HepG2 (cell line): ENCODE measurements at regions not wholly inside any gene's neighbourhood (a gene's known extent, or its start where the extent isn't known, plus 50 kb on each side); places are given as distances from the start of the nearest gene placed in this dataset.

Source experiments
- ATAC-seq: fragments of 200-7000 bp; cut with Tn5 transposase; 3 replicates; pipeline ENCODE4 v1.9.1; 2020; ENCODE audit warnings: mild to moderate bottlenecking, moderate library complexity
- BruUV-seq: library from RNA; stranded (reverse); fragments of 400-500 nt; replicated peaks from 2 replicates; lab custom pipeline; 2021; lab: Mats Ljungman, UMichigan
- CTCF ChIA-PET: fragments of 300-600 bp; formaldehyde crosslinking; extraction: SDS; loops from one replicate; lab custom pipeline; 2021; ENCODE audit warnings: low total read pairs, inconsistent platforms, low intra/inter-chr PET ratio; lab: Yijun Ruan, JAX
- POLR2A ChIA-PET: fragments of 350-600 bp; sonication (Branson Sonifier 250); formaldehyde crosslinking; loops from one replicate; lab custom pipeline; 2020; ENCODE audit warnings: antibody characterized with exemption, inconsistent platforms; lab: Yijun Ruan, JAX
- DNase-seq: peaks from one replicate; pipeline ENCODE4 v3.0.0-alpha.2; 2015; ENCODE audit warnings: low spot score
- FAIRE-seq: peaks from 3 replicates; lab custom pipeline; 2011; peaks lifted over from hg19 to GRCh38; lab: Jason Lieb, UNC
- H2AFZ ChIP-seq: one replicate; pipeline ENCODE4 v1.6.1; 2011; ENCODE audit warnings: low read length, inconsistent platforms
- H3K27ac ChIP-seq: fragments of 300-600 bp; 3 replicates; pipeline ENCODE4 v1.8.0; 2011; ENCODE audit warnings: mixed run types, mild to moderate bottlenecking, mixed read lengths, low read length, inconsistent platforms; ENCODE audit not compliant: insufficient read depth; ENCODE audit errors: extremely low read length
- H3K27me3 ChIP-seq, 2 experiments: fragments of 200-600 bp in 1 of 2; 2 replicates in 1 of 2; 3 replicates in 1 of 2; pipeline versions ENCODE4 v1.6.0 to v1.8.0; 2011; ENCODE audit warnings: low read length in 2 of 2, mild to moderate bottlenecking in 2 of 2, moderate library complexity in 2 of 2, inconsistent platforms in 1 of 2; ENCODE audit not compliant: insufficient read depth in 2 of 2, control insufficient read depth in 1 of 2
- H3K36me3 ChIP-seq, 2 experiments: fragments of 200-600 bp in 1 of 2; replicated peaks in 1 of 2; 2 replicates in 1 of 2; 3 replicates in 1 of 2; pipeline versions ENCODE4 v1.5.1 to v1.8.0; 2011; ENCODE audit warnings: low read length in 2 of 2, inconsistent platforms in 1 of 2; ENCODE audit not compliant: insufficient read depth in 2 of 2, control insufficient read depth in 1 of 2
- H3K4me1 ChIP-seq: 2 replicates; pipeline ENCODE4 v1.5.1; 2012; ENCODE audit warnings: low read length, inconsistent platforms; ENCODE audit not compliant: insufficient read depth
- H3K4me2 ChIP-seq: 2 replicates; pipeline ENCODE4 v1.6.0; 2011; ENCODE audit warnings: low read depth, low read length, inconsistent platforms
- H3K4me3 ChIP-seq, 3 experiments: fragments of 200-600 bp in 1 of 3; sonication (generic), shearing (Covaris generic) in 1 of 3; replicated peaks in 1 of 3; 2 replicates each; pipeline ENCODE4 v1.5.1; 2011 to 2016; ENCODE audit warnings: low read length in 3 of 3, inconsistent platforms in 2 of 3, low read depth in 2 of 3, mild to moderate bottlenecking in 2 of 3, control low read depth in 1 of 3, mixed read lengths in 1 of 3; ENCODE audit not compliant: insufficient read depth in 1 of 3
- H3K79me2 ChIP-seq: one replicate; pipeline ENCODE4 v1.6.1; 2011; ENCODE audit warnings: low read length, inconsistent platforms; ENCODE audit not compliant: insufficient read depth
- H3K9ac ChIP-seq: 2 replicates; pipeline ENCODE4 v1.6.0; 2011; ENCODE audit warnings: mild to moderate bottlenecking, low read depth, low read length, inconsistent platforms; ENCODE audit not compliant: insufficient read depth
- H3K9me3 ChIP-seq: 2 replicates; pipeline ENCODE4 v1.5.1; 2012; ENCODE audit warnings: mild to moderate bottlenecking, low read length
- H4K20me1 ChIP-seq: 2 replicates; pipeline ENCODE4 v1.6.0; 2011; ENCODE audit warnings: inconsistent platforms, mild to moderate bottlenecking, low read length, moderate library complexity; ENCODE audit not compliant: insufficient read depth
- ATF6 ChIP-seq: sonication (generic); formaldehyde crosslinking; conservative IDR thresholded peaks from 2 replicates; pipeline ENCODE4 v1.4.0; 2020; ENCODE audit warnings: missing genetic modification reagents
- CBX1 ChIP-seq: IDR thresholded peaks from one replicate; pipeline ENCODE4 v1.6.1; 2016; ENCODE audit warnings: antibody characterized with exemption, low read depth
- CC2D1A ChIP-seq: sonication (generic); formaldehyde crosslinking; IDR thresholded peaks from 2 replicates; pipeline ENCODE4 v1.8.1; 2023; ENCODE audit warnings: mild to moderate bottlenecking, missing genetic modification reagents
- EZH2 ChIP-seq: conservative IDR thresholded peaks from 2 replicates; pipeline ENCODE4 v1.6.1; 2012; ENCODE audit warnings: mild to moderate bottlenecking, low read depth, low read length, moderate library complexity
- FOSL1 ChIP-seq: sonication (generic); formaldehyde crosslinking; IDR thresholded peaks from 2 replicates; pipeline ENCODE4 v1.9.0; 2021; ENCODE audit warnings: missing genetic modification reagents, borderline replicate concordance
- HNF4G ChIP-seq, 2 experiments: sonication (generic) in 1 of 2; formaldehyde crosslinking in 1 of 2; IDR thresholded peaks; 2 replicates each; pipeline versions ENCODE4 v1.4.0 to v1.6.1; 2011 to 2020; ENCODE audit warnings: borderline replicate concordance in 2 of 2, low read depth in 2 of 2, mild to moderate bottlenecking in 2 of 2, low read length in 1 of 2, missing genetic modification reagents in 1 of 2, moderate library complexity in 1 of 2
- MAFK ChIP-seq, 2 experiments: IDR thresholded peaks in 1 of 2; conservative IDR thresholded peaks in 1 of 2; 2 replicates each; pipeline ENCODE4 v1.6.1; 2011; ENCODE audit warnings: improper control_type of control experiment in 2 of 2, low read length in 2 of 2
- NPAS2 ChIP-seq: sonication (generic); formaldehyde crosslinking; IDR thresholded peaks from 2 replicates; pipeline ENCODE4 v1.8.0; 2022; ENCODE audit warnings: mild to moderate bottlenecking, missing genetic modification reagents, borderline replicate concordance
- NR2F2 ChIP-seq: IDR thresholded peaks from 2 replicates; pipeline ENCODE4 v1.6.1; 2012; ENCODE audit warnings: low read depth, inconsistent platforms, borderline replicate concordance
- RAD21 ChIP-seq: fragments of 450-650 bp; formaldehyde crosslinking; IDR thresholded peaks from 2 replicates; pipeline ENCODE4 v1.5.0; 2020; ENCODE audit warnings: mild to moderate bottlenecking
- REPIN1 ChIP-seq: sonication (generic); formaldehyde crosslinking; IDR thresholded peaks from 2 replicates; pipeline ENCODE4 v1.8.0; 2022; ENCODE audit warnings: missing genetic modification reagents, low read depth, mild to moderate bottlenecking, borderline replicate concordance
- SYNCRIP ChIP-seq: fragments of 200-400 bp; formaldehyde crosslinking; IDR thresholded peaks from 2 replicates; pipeline ENCODE4 v1.6.1; 2018; ENCODE audit warnings: mild to moderate bottlenecking, low read depth, low read length; ENCODE audit not compliant: insufficient read depth
- TBP ChIP-seq: sonication (generic); formaldehyde crosslinking; IDR thresholded peaks from 2 replicates; pipeline ENCODE4 v1.5.0; 2020; ENCODE audit warnings: missing genetic modification reagents
- TEAD2 ChIP-seq: sonication (generic); formaldehyde crosslinking; IDR thresholded peaks from 2 replicates; pipeline ENCODE4 v1.9.0; 2021; ENCODE audit warnings: missing genetic modification reagents
- ZBTB43 ChIP-seq: sonication (generic); formaldehyde crosslinking; conservative IDR thresholded peaks from 2 replicates; pipeline ENCODE4 v1.4.0; 2020; ENCODE audit warnings: missing genetic modification reagents
- ZNF253 ChIP-seq: sonication (generic); formaldehyde crosslinking; IDR thresholded peaks from 2 replicates; pipeline ENCODE4 v1.8.0; 2022; ENCODE audit warnings: mild to moderate bottlenecking, missing genetic modification reagents, borderline replicate concordance
- ZNF263 ChIP-seq: sonication (generic); formaldehyde crosslinking; IDR thresholded peaks from 2 replicates; pipeline ENCODE4 v1.4.0; 2020; ENCODE audit warnings: missing genetic modification reagents
- ZNF598 ChIP-seq: sonication (generic); formaldehyde crosslinking; IDR thresholded peaks from 2 replicates; pipeline ENCODE4 v1.5.1; 2020; ENCODE audit warnings: mild to moderate bottlenecking, missing genetic modification reagents, borderline replicate concordance
- ZNF792 ChIP-seq: IDR thresholded peaks from 2 replicates; pipeline ENCODE4 v1.6.1; 2016
- WGBS: methylation state at CpG from one replicate; pipeline ENCODE4 v1.1.6; 2017; ENCODE audit warnings: low lambda C conversion rate; 5-methylcytosine and 5-hydroxymethylcytosine counted together
- in situ Hi-C: cut with HindIII; loops from 2 replicates; pipeline ENCODE4 v1.10.0; 2017; ENCODE audit warnings: low pct_unique_long_range_greater_than_20kb; ENCODE audit not compliant: extremely low pct_ligation_motif_present
- intact Hi-C: fragments of 100-400 bp; cut with micrococcal nuclease; formaldehyde crosslinking; loops from one replicate; pipeline ENCODE4 v1.10.0; 2022; ENCODE audit not compliant: unreplicated experiment

GRCh38 chr2:158042245-158042644 lies 59.4 kb upstream of the UPP2 start:
- TF ChIP-seq CC2D1A (CRISPR knock-in tag) (no peak), HNF4G (IDR thresholded peaks at IDR 0.05; ENCODE audit: borderline replicate concordance, low read depth, low read length) (no peak), HNF4G (CRISPR knock-in tag; IDR thresholded peaks at IDR 0.05; ENCODE audit: borderline replicate concordance, low read depth) (no peak), ZBTB43 (CRISPR knock-in tag) (no peak), REPIN1 (no peak), NPAS2 (no peak), MAFK (conservative IDR thresholded peaks at IDR 0.05 in 1 of 2, IDR thresholded peaks at IDR 0.05 in 1 of 2; ENCODE audit: low read length in 2 of 2) (no peak), ZNF253 (CRISPR knock-in tag) (no peak), TEAD2 (CRISPR knock-in tag) (no peak), ZNF598 (CRISPR knock-in tag) (no peak), RAD21 (no peak), NR2F2 (no peak), CBX1 (no peak), ZNF792 (no peak), FOSL1 (CRISPR knock-in tag) (no peak), SYNCRIP (no peak), ATF6 (CRISPR knock-in tag) (no peak), EZH2 (no peak), ZNF263 (CRISPR knock-in tag) (no peak), TBP (CRISPR knock-in tag) (no peak)
- Histone ChIP-seq H3K9ac (no peak overlapping the region), H3K4me3 (no peak overlapping the region), H2AFZ (no peak overlapping the region), H3K9me3 (no peaks in the 10 kb centered on the region), H3K27me3 (peaks cover 0 to 23% of the 10 kb centered on the region in 2 experiments; a peak in 2 of 5 replicates), H3K79me2 (no peaks in the 10 kb centered on the region), H4K20me1 (no peaks in the 10 kb centered on the region), H3K4me1 (peaks cover 19% of the 10 kb centered on the region), H3K4me2 (no peak overlapping the region), H3K27ac (no peak overlapping the region), H3K36me3 (no peaks in the 10 kb centered on the region)
- ATAC-seq (no peak), FAIRE-seq (no peak), DNase-seq (no peak)
- BruUV-seq: no TSS peak
- CTCF ChIA-PET: no interaction called here
- intact Hi-C loops: no loop called here
- in situ Hi-C loops: loop anchor here (5.0 to 10.0 kb wide), 2 partner anchors 133 to 415 kb away; partner anchors contain the start of genes CCDC148 and PKP4
- POLR2A ChIA-PET: no interaction called here
- WGBS: 39% methylated on average over 2 of the region's 2 CpGs
